Lower leg skin (tissue), 4 donors: ENCODE measurements at regions not wholly inside any gene's neighbourhood (a gene's known extent, or its start where the extent isn't known, plus 50 kb on each side); places are given as distances from the start of the nearest gene placed in this dataset.

Source experiments
- DNase-seq, 2 donors: peaks; one replicate each; pipeline ENCODE4 v3.0.0-alpha.2; 2019; ENCODE audit warnings: low spot score in 2 of 2
- H3K4me3 ChIP-seq: fragments of 200-600 bp; sonication (generic); 2 replicates; pipeline ENCODE4 v1.5.1; 2017; ENCODE audit warnings: mild to moderate bottlenecking, low read depth; ENCODE audit not compliant: poor library complexity, severe bottlenecking
- CTCF ChIP-seq, 3 donors: fragments of 450-650 bp; IDR thresholded peaks; one replicate each; pipeline ENCODE4 v1.5.1; 2016; ENCODE audit warnings: antibody characterized with exemption in 3 of 3, mild to moderate bottlenecking in 3 of 3, moderate library complexity in 2 of 3
- POLR2A ChIP-seq, 2 donors: fragments of 450-650 bp; IDR thresholded peaks; one replicate each; pipeline ENCODE4 v1.6.1; 2016 to 2017; ENCODE audit warnings: antibody characterized with exemption in 2 of 2, mild to moderate bottlenecking in 1 of 2, moderate library complexity in 1 of 2
- WGBS, 2 donors: methylation state at CpG; one replicate each; pipeline ENCODE4 v1.1.5; 2018; 5-methylcytosine and 5-hydroxymethylcytosine counted together
- intact Hi-C: fragments of 100-400 bp; cut with DNase I; formaldehyde crosslinking; loops from one replicate; pipeline ENCODE4 v1.15.0; 2023; ENCODE audit warnings: low total_unique reads

- no peak overlapping the region for H3K4me3 ChIP-seq
- DNase-seq: no peak
- 48 to 51% methylated on average over 4 of the region's 4 CpGs for WGBS, 2 donors
- TF ChIP-seq CTCF (IDR thresholded peaks at IDR 0.05): no peak
- TF ChIP-seq POLR2A (IDR thresholded peaks at IDR 0.05): no peak
- intact Hi-C loops: no loop called here
Measured at GRCh38 chr11:41868606-41869005, 409.2 kb upstream of the LRRC4C start.

GRCh38 chr11:41872426-41872825, 413.0 kb upstream of the LRRC4C start:
- intact Hi-C loops: no loop called here
- H3K4me3 ChIP-seq: no peak overlapping the region
- 70 to 82% methylated on average over 3 of the region's 3 CpGs for WGBS, 2 donors
- TF ChIP-seq POLR2A (IDR thresholded peaks at IDR 0.05) (no peak), CTCF (IDR thresholded peaks at IDR 0.05) (no peak)
- no peak for DNase-seq

- H3K4me3 ChIP-seq: no peak overlapping the region
- 68 to 72% methylated on average over 4 of the region's 4 CpGs for WGBS, 2 donors
- TF ChIP-seq CTCF (IDR thresholded peaks at IDR 0.05) (no peak), POLR2A (IDR thresholded peaks at IDR 0.05) (no peak)
- DNase-seq: no peak
- intact Hi-C loops: no loop called here
Measured at GRCh38 chr11:41872870-41873269, 413.4 kb upstream of the LRRC4C start.

- DNase-seq: no peak
- 39 to 50% methylated on average over 2 of the region's 2 CpGs for WGBS, 2 donors
- intact Hi-C loops: no loop called here
- TF ChIP-seq POLR2A (IDR thresholded peaks at IDR 0.05) (no peak), CTCF (IDR thresholded peaks at IDR 0.05) (no peak)
- H3K4me3 ChIP-seq: no peak overlapping the region
Measured at GRCh38 chr11:41878095-41878494, 418.6 kb upstream of the LRRC4C start.

- intact Hi-C loops: no loop called here
- no peak for DNase-seq
- TF ChIP-seq POLR2A (IDR thresholded peaks at IDR 0.05) (no peak), CTCF (IDR thresholded peaks at IDR 0.05) (no peak)
- H3K4me3 ChIP-seq: no peak overlapping the region
Measured at GRCh38 chr11:41879214-41879613, 419.8 kb upstream of the LRRC4C start.

- DNase-seq: no peak
- intact Hi-C loops: no loop called here
- no peak for TF ChIP-seq POLR2A (IDR thresholded peaks at IDR 0.05)
- TF ChIP-seq CTCF (IDR thresholded peaks at IDR 0.05): no peak
- H3K4me3 ChIP-seq: no peak overlapping the region
Measured at GRCh38 chr11:41895081-41895480, 435.6 kb upstream of the LRRC4C start.
